ENCODE measurements at regions not wholly inside any gene's neighbourhood (a gene's known extent, or its start where the extent isn't known, plus 50 kb on each side); places are given as distances from the start of the nearest gene placed in this dataset.

DNA sequence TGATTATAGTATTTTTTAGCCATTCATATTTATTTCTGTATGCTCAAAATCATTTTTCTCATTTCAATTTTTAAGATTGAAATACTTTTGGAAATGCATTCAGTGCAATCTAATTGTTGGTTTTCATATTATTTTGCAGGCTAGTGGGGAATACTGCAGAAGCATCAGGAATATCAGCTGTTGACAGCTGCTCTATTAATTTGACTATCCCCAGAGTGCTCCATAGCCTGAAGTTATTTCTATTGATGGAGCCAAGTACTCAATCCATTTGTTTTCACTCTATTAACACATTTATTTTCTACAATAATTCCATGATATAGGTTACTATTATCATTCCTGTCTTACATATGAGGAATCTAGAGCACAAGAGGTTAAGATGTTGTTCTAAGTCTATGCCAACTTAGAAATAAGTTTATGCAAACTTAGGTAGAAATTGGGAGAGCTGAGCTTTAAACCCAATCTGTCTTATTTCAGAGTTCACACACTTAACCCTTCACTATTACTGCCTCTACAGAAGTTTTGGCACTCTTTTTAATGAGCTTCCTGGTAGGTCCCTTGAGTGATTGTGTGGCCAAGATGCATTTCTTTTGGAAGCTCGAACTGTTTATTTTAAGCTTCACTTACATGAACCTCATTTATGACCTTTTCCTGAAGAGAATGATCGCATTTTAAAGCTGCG is 65.6 kb upstream of the PCDH18 start:
- no peaks in the 10 kb centered on the region for H3K36me3 ChIP-seq
- H3K4me3 ChIP-seq: no peak overlapping the region
- TF ChIP-seq POLR2A (IDR thresholded peaks at IDR 0.05) (no peak), EP300 (IDR thresholded peaks at IDR 0.05) (no peak), POLR2AphosphoS5 (IDR thresholded peaks at IDR 0.05) (no peak)
- TF ChIP-seq, protein P1, sequence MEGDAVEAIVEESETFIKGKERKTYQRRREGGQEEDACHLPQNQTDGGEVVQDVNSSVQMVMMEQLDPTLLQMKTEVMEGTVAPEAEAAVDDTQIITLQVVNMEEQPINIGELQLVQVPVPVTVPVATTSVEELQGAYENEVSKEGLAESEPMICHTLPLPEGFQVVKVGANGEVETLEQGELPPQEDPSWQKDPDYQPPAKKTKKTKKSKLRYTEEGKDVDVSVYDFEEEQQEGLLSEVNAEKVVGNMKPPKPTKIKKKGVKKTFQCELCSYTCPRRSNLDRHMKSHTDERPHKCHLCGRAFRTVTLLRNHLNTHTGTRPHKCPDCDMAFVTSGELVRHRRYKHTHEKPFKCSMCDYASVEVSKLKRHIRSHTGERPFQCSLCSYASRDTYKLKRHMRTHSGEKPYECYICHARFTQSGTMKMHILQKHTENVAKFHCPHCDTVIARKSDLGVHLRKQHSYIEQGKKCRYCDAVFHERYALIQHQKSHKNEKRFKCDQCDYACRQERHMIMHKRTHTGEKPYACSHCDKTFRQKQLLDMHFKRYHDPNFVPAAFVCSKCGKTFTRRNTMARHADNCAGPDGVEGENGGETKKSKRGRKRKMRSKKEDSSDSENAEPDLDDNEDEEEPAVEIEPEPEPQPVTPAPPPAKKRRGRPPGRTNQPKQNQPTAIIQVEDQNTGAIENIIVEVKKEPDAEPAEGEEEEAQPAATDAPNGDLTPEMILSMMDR (IDR thresholded peaks at IDR 0.05): no peak
- no peak for DNase-seq
- ATAC-seq (ENCODE audit: low FRiP score in 2 of 2): no peak
- H3K27me3 ChIP-seq: no peaks in the 10 kb centered on the region
- no peak overlapping the region for H3K27ac ChIP-seq
- H3K9me3 ChIP-seq: no peaks in the 10 kb centered on the region
- H3K4me1 ChIP-seq: no peaks in the 10 kb centered on the region
- 46 to 52% methylated on average over 3 of the region's 3 CpGs for WGBS, 2 donors

DNA sequence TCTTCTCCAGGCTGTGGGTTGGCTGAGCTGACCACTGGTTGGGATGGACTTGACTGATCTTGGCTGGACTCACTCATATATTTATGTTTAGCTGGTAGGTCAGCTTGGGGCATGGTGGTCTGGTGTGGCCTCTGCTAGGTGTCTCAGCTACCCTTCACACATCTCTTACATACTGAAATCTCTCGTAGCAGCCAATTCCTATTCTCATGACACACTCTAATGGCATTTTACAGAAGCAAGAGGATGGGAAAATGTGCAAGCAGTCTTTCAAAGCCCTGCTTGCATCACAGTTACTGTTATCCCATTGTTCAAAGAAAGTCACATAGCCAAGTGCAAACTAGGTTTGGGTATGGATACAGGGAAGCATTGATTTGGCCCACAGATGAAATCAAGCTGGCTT is 55.5 kb upstream of the PCDH18 start:
- TF ChIP-seq, protein P1 (IDR thresholded peaks at IDR 0.05): no peak
- no peak for TF ChIP-seq POLR2A (IDR thresholded peaks at IDR 0.05)
- no peak for ATAC-seq (ENCODE audit: low FRiP score in 2 of 2)
- WGBS, 2 donors: 75 to 83% methylated on average over 1 of the region's 1 CpG

DNA sequence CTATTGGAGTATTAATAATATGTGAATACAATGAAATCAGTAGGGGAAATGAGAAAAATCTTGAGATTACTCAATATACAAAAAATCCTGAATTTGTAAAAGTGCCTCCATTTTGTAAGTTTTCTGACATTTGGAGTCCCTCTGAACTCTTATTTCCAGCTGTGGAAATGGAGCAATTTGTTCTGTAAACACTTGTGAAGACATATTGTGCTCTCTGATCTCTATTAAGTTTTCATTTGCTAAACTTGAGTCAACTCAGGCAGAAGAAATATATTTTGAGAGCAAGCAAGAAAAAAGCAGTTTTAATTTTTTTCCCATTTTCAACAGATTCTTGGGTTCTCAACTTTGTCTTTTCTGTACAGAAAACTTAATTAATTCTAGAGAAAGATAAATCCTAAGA is 51.4 kb upstream of the PCDH18 start:
- Histone ChIP-seq H3K4me1 (no peaks in the 10 kb centered on the region), H3K9me3 (no peaks in the 10 kb centered on the region), H3K27ac (peak overlapping the region in 2 of 4 donors; percentile 19 to 23), H3K36me3 (no peaks in the 10 kb centered on the region), H3K4me3 (no peak overlapping the region), H3K27me3 (no peaks in the 10 kb centered on the region)
- ATAC-seq (ENCODE audit: low FRiP score in 2 of 2): no peak
- DNase-seq: no peak
- TF ChIP-seq POLR2A (IDR thresholded peaks at IDR 0.05) (no peak), EP300 (IDR thresholded peaks at IDR 0.05) (no peak), POLR2AphosphoS5 (IDR thresholded peaks at IDR 0.05) (no peak)
- TF ChIP-seq, protein P1 (IDR thresholded peaks at IDR 0.05): no peak

More for the DNA sequence above, 55.5 kb upstream of the PCDH18 start:
- Histone ChIP-seq H3K9me3 (no peaks in the 10 kb centered on the region), H3K36me3 (no peaks in the 10 kb centered on the region), H3K4me1 (no peaks in the 10 kb centered on the region), H3K27ac (no peak overlapping the region), H3K27me3 (no peaks in the 10 kb centered on the region), H3K4me3 (no peak overlapping the region)
- no peak for DNase-seq

Data from upper lobe of left lung (tissue), 6 donors.